ENCODE measurements at regions not wholly inside any gene's neighbourhood (a gene's known extent, or its start where the extent isn't known, plus 50 kb on each side); places are given as distances from the start of the nearest gene placed in this dataset.

GRCh38 chr1:30038134-30039025 lies 685.0 kb downstream of the MATN1 start:
- Mint-ChIP-seq H3K9me3 (peaks cover 23% of the 10 kb centered on the region), H3K4me3 (no peak overlapping the region), H3K27me3 (ENCODE audit: insufficient read depth) (peaks cover 8% of the 10 kb centered on the region), H3K4me1 (ENCODE audit: low read depth) (no peaks in the 10 kb centered on the region), H3K36me3 (ENCODE audit: low read depth) (no peaks in the 10 kb centered on the region), H3K27ac (no peak overlapping the region)
- TF ChIP-seq CTCF (IDR thresholded peaks at IDR 0.05), result no peak
- no peak for DNase-seq

GRCh38 chr1:30037251-30038118 lies 685.9 kb downstream of the MATN1 start:
- no peak for TF ChIP-seq CTCF (IDR thresholded peaks at IDR 0.05)
- Mint-ChIP-seq H3K4me3 (no peak overlapping the region), H3K27ac (no peak overlapping the region), H3K9me3 (peaks cover 23% of the 10 kb centered on the region), H3K27me3 (ENCODE audit: insufficient read depth) (peaks cover 8% of the 10 kb centered on the region), H3K4me1 (ENCODE audit: low read depth) (no peaks in the 10 kb centered on the region), H3K36me3 (ENCODE audit: low read depth) (no peaks in the 10 kb centered on the region)
- DNase-seq, result no peak

- peaks cover 23% of the 10 kb centered on the region for H3K9me3 Mint-ChIP-seq
- DNase-seq, result no peak
- no peaks in the 10 kb centered on the region for H3K36me3 Mint-ChIP-seq (ENCODE audit: low read depth)
Observed at GRCh38 chr1:30036666-30037065, 686.7 kb downstream of the MATN1 start.

GRCh38 chr1:30036229-30036547 lies 687.2 kb downstream of the MATN1 start:
- Mint-ChIP-seq H3K4me1 (ENCODE audit: low read depth) (no peaks in the 10 kb centered on the region), H3K27me3 (ENCODE audit: insufficient read depth) (peaks cover 8% of the 10 kb centered on the region), H3K27ac (no peak overlapping the region), H3K4me3 (no peak overlapping the region), H3K36me3 (ENCODE audit: low read depth) (no peaks in the 10 kb centered on the region), H3K9me3 (peaks cover 19% of the 10 kb centered on the region)
- no peak for TF ChIP-seq CTCF (IDR thresholded peaks at IDR 0.05)
- DNase-seq, result no peak

More at GRCh38 chr1:30036666-30037065, 686.7 kb downstream of the MATN1 start:
- no peaks in the 10 kb centered on the region for H3K4me1 Mint-ChIP-seq (ENCODE audit: low read depth)
- no peak overlapping the region for H3K27ac Mint-ChIP-seq
- peaks cover 8% of the 10 kb centered on the region for H3K27me3 Mint-ChIP-seq (ENCODE audit: insufficient read depth)
- H3K4me3 Mint-ChIP-seq, result no peak overlapping the region
- TF ChIP-seq CTCF (IDR thresholded peaks at IDR 0.05), result no peak

- Mint-ChIP-seq H3K27me3 (ENCODE audit: insufficient read depth) (peaks cover 8% of the 10 kb centered on the region), H3K9me3 (peaks cover 19% of the 10 kb centered on the region), H3K36me3 (ENCODE audit: low read depth) (no peaks in the 10 kb centered on the region), H3K4me1 (ENCODE audit: low read depth) (no peaks in the 10 kb centered on the region), H3K4me3 (no peak overlapping the region), H3K27ac (no peak overlapping the region)
- TF ChIP-seq CTCF (IDR thresholded peaks at IDR 0.05), result no peak
- DNase-seq, result no peak
Observed at GRCh38 chr1:30035522-30036228, 687.7 kb downstream of the MATN1 start.

Data from HFFc6 (cell line).